Ovary (tissue), 7 donors: ENCODE measurements at regions not wholly inside any gene's neighbourhood (a gene's known extent, or its start where the extent isn't known, plus 50 kb on each side); places are given as distances from the start of the nearest gene placed in this dataset.

Experiments
- DNase-seq, 5 donors: peaks; one replicate each; pipeline ENCODE4 v3.0.0-alpha.2; 2019 to 2020
- H3K27ac ChIP-seq, 2 donors: fragments of 200-600 bp; one replicate each; pipeline versions ENCODE4 v1.5.1 to v1.8.0; 2019 to 2022
- H3K27me3 ChIP-seq: fragments of 200-600 bp; one replicate; pipeline ENCODE4 v1.8.0; 2022
- H3K36me3 ChIP-seq: fragments of 200-600 bp; sonication (generic); one replicate; pipeline ENCODE4 v1.5.1; 2019
- H3K4me1 ChIP-seq: one replicate; pipeline ENCODE4 v1.8.1; 2013; ENCODE audit warnings: mild to moderate bottlenecking, moderate library complexity; ENCODE audit not compliant: insufficient read depth
- H3K4me3 ChIP-seq: fragments of 200-600 bp; sonication (generic); one replicate; pipeline ENCODE4 v1.5.1; 2017
- H3K9me3 ChIP-seq, 2 donors: fragments of 200-600 bp in 1 of 2; sonication (generic) in 1 of 2; one replicate each; pipeline versions ENCODE4 v1.5.1 to v1.8.1; 2013 to 2019; ENCODE audit warnings: mild to moderate bottlenecking in 1 of 2, moderate library complexity in 1 of 2
- EP300 ChIP-seq: sonication (generic); formaldehyde crosslinking; IDR thresholded peaks from one replicate; pipeline ENCODE4 v1.6.1; 2017; ENCODE audit warnings: antibody characterized with exemption
- POLR2A ChIP-seq: fragments of 450-650 bp; IDR thresholded peaks from one replicate; pipeline ENCODE4 v1.6.1; 2017; ENCODE audit warnings: antibody characterized with exemption, mild to moderate bottlenecking, moderate library complexity
- WGBS, 3 donors: extraction: QIAGEN DNeasy Blood & Tissue Kit in 1 of 3; methylation state at CpG; one replicate each; pipeline versions ENCODE4 v1.1.5 to v1.1.7; 2013 to 2017; 5-methylcytosine and 5-hydroxymethylcytosine counted together
- intact Hi-C, 4 donors: fragments of 100-400 bp; cut with DNase I; formaldehyde crosslinking; loops; one replicate each; pipeline versions ENCODE4 v1.11.0 to v1.15.1; 2022 to 2023
- TF ChIP-seq, protein P1 (sequence below), 3 donors: fragments of 450-650 bp in 2 of 3; fragments of 200-600 bp in 1 of 3; IDR thresholded peaks; one replicate each; pipeline versions ENCODE4 v1.5.1 to v1.8.0; 2016 to 2022; ENCODE audit warnings: antibody characterized with exemption in 3 of 3, mild to moderate bottlenecking in 1 of 3
- donor health status: DM: no; HTN: no; CAD: no; lungs with moderate emphysema.
- donor health status: DM: no; HTN: no; CAD: no.
- donor health status: Bipolar disorder and iron deficiency.
- donor health status: DM: no; HTN: no; CAD: no.
- donor health status: DM: yes; HTN: yes; CAD: no.

DNA sequence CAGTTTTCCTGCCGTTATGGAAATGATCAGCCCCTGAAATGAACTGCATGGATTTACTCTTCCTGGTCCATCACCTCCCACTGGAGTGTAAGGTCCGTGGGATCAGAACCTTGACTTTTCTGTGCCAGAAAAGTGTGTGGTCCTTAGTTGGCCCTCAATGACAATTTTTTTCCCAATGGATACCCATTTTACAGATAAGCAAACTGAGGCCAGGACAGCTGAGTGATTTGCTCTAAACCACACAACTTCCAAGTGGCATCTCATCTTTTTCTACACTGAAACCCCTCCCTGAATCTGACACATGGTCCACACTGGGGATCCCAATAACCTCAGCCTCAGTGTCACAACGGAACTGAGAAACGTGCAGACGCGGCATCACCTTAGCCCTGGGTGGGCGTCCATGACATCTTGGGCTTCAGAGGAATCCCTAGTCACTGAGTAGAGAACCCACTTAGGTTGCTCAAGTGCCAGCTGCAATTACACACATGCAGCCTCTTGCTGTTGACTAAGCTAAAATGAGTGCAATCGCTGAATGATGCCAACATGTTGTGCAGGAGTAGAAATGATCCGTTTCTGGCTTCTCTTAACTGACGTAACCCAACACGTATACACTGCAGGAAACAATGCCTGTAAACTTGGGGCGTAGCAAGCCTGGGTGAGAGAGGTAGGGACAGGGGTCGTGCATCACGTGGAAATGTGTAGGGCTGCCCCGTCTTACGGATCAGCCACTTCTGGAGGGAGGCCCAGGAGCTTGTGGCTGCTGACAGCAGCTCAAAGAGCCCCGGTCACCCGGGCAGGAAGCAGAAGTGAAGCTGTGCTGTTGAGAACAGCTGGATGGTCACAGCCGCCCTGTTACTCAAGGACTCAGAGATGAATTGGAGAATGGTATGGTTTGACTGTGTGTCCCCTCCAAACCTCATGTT, 136.3 kb downstream of the SHANK2 start:
- Histone ChIP-seq H3K36me3 (no peaks in the 10 kb centered on the region), H3K9me3 (no peaks in the 10 kb centered on the region), H3K27ac (no peak overlapping the region), H3K27me3 (no peaks in the 10 kb centered on the region), H3K4me3 (no peak overlapping the region), H3K4me1 (no peaks in the 10 kb centered on the region)
- WGBS, 3 donors = 55 to 67% (median 57%) methylated on average over 19 of the region's 19 CpGs
- TF ChIP-seq, protein P1, sequence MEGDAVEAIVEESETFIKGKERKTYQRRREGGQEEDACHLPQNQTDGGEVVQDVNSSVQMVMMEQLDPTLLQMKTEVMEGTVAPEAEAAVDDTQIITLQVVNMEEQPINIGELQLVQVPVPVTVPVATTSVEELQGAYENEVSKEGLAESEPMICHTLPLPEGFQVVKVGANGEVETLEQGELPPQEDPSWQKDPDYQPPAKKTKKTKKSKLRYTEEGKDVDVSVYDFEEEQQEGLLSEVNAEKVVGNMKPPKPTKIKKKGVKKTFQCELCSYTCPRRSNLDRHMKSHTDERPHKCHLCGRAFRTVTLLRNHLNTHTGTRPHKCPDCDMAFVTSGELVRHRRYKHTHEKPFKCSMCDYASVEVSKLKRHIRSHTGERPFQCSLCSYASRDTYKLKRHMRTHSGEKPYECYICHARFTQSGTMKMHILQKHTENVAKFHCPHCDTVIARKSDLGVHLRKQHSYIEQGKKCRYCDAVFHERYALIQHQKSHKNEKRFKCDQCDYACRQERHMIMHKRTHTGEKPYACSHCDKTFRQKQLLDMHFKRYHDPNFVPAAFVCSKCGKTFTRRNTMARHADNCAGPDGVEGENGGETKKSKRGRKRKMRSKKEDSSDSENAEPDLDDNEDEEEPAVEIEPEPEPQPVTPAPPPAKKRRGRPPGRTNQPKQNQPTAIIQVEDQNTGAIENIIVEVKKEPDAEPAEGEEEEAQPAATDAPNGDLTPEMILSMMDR (IDR thresholded peaks at IDR 0.05) = no peak
- TF ChIP-seq EP300 (no peak), POLR2A (no peak)
- intact Hi-C loops = no loop called here
- DNase-seq = no peak

DNA sequence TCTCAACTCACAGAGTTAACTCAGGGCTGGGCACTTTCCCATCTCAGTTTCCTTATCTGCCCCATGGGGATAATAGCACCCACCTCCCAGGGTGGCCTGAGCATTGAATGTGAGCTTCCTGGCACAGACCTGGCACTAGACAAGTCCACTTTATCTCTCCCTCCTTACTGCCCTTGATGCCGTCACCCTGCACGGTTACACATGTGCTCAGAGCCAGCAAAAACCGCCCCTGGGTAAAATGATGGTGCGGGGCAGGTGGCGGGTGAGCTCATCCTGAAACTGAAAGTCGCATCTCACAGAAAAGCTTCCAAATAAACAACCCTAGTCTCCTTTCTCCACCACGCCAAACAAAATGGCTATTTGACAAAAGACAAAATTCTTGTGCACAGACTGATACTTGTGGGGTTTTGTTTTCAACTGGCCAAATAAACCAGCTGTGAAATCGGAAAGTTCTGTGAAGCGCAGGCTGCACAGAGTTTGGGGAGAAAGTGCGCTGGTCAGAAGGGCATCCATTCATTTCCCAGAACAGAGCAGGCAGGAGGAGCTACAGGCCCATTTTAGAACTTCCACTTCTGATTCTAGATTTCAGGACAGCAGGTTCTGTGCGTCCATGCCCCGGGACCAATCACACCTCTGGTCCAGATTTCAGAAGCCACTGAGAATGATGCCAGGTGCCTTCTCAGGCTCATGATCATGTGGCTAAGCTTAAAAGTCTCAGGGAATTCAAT, 138.1 kb downstream of the SHANK2 start:
- no peaks in the 10 kb centered on the region for H3K36me3 ChIP-seq
- no peak overlapping the region for H3K4me3 ChIP-seq
- WGBS, 3 donors = 54 to 70% (median 66%) methylated on average over 12 of the region's 12 CpGs
- intact Hi-C loops = no loop called here
- no peaks in the 10 kb centered on the region for H3K4me1 ChIP-seq
- TF ChIP-seq, protein P1 (IDR thresholded peaks at IDR 0.05) = no peak
- TF ChIP-seq EP300 (no peak), POLR2A (no peak)
- no peaks in the 10 kb centered on the region for H3K27me3 ChIP-seq
- no peak overlapping the region for H3K27ac ChIP-seq
- DNase-seq = no peak
- H3K9me3 ChIP-seq = no peaks in the 10 kb centered on the region

GRCh38 chr11:71112990-71113389, 139.4 kb downstream of the SHANK2 start:
- TF ChIP-seq, protein P1 (IDR thresholded peaks at IDR 0.05) = no peak
- no peak for TF ChIP-seq EP300
- no peak for TF ChIP-seq POLR2A
- WGBS, 3 donors = 22 to 45% (median 30%) methylated on average over 16 of the region's 16 CpGs
- intact Hi-C loops = no loop called here
- Histone ChIP-seq H3K4me1 (no peaks in the 10 kb centered on the region), H3K27ac (no peak overlapping the region), H3K27me3 (no peaks in the 10 kb centered on the region), H3K4me3 (no peak overlapping the region), H3K9me3 (no peaks in the 10 kb centered on the region), H3K36me3 (no peaks in the 10 kb centered on the region)
- DNase-seq = no peak

GRCh38 chr11:71112454-71112853, 139.9 kb downstream of the SHANK2 start:
- Histone ChIP-seq H3K36me3 (no peaks in the 10 kb centered on the region), H3K9me3 (no peaks in the 10 kb centered on the region), H3K27me3 (no peaks in the 10 kb centered on the region), H3K27ac (no peak overlapping the region), H3K4me3 (no peak overlapping the region), H3K4me1 (no peaks in the 10 kb centered on the region)
- WGBS, 3 donors = 33 to 40% (median 37%) methylated on average over 9 of the region's 9 CpGs
- intact Hi-C loops = no loop called here
- no peak for DNase-seq
- TF ChIP-seq EP300 = no peak
